DOHH2 (cell line): ENCODE measurements at regions not wholly inside any gene's neighbourhood (a gene's known extent, or its start where the extent isn't known, plus 50 kb on each side); places are given as distances from the start of the nearest gene placed in this dataset.
"Not testable (repeated sequence)": the region's sequence is repeated elsewhere in the genome, so short reads cannot be mapped to it uniquely, and the experiment has no call there.

Experiments used
- CTCF ChIP-seq: fragments of 200-600 bp; sonication (generic); IDR thresholded peaks from one replicate; pipeline ENCODE4 v1.5.1; 2014; ENCODE audit warnings: antibody characterized with exemption, mild to moderate bottlenecking, low read depth, low read length; ENCODE audit not compliant: poor library complexity, severe bottlenecking
- EZH2phosphoT487 ChIP-seq: fragments of 200-600 bp; sonication (generic); IDR thresholded peaks from 2 replicates; pipeline ENCODE4 v1.6.1; 2017; ENCODE audit warnings: borderline replicate concordance, mild to moderate bottlenecking, antibody characterized with exemption, low read length, moderate library complexity, mixed read lengths

- not testable (repeated sequence) for TF ChIP-seq CTCF, EZH2phosphoT487
Observed at GRCh38 chr12:113531073-113531472, 59.4 kb upstream of the LHX5 start.
